Liver (tissue), 8 donors: ENCODE measurements at regions not wholly inside any gene's neighbourhood (a gene's known extent, or its start where the extent isn't known, plus 50 kb on each side); places are given as distances from the start of the nearest gene placed in this dataset.
"Not testable (repeated sequence)": the region's sequence is repeated elsewhere in the genome, so short reads cannot be mapped to it uniquely, and the experiment has no call there.

Source experiments
- DNase-seq: peaks from one replicate; pipeline ENCODE4 v3.0.0-alpha.2; 2017; ENCODE audit warnings: low spot score
- H3K27ac ChIP-seq, 2 donors: one replicate each; pipeline ENCODE4 v1.7.0; 2013; ENCODE audit warnings: inconsistent platforms in 2 of 2, low read length in 2 of 2, control low read depth in 1 of 2, low read depth in 1 of 2, mild to moderate bottlenecking in 1 of 2
- H3K27me3 ChIP-seq, 4 donors: one replicate each; pipeline versions ENCODE4 v1.6.1 to v1.7.0; 2013; ENCODE audit warnings: low read length in 3 of 4, inconsistent platforms in 1 of 4, mild to moderate bottlenecking in 1 of 4, moderate library complexity in 1 of 4; ENCODE audit not compliant: control insufficient read depth in 4 of 4, insufficient read depth in 4 of 4
- H3K36me3 ChIP-seq, 4 donors: one replicate each; pipeline versions ENCODE4 v1.6.1 to v1.7.0; 2013; ENCODE audit warnings: low read length in 3 of 4, mild to moderate bottlenecking in 3 of 4, low read depth in 1 of 4, moderate library complexity in 1 of 4; ENCODE audit not compliant: control insufficient read depth in 4 of 4, insufficient read depth in 3 of 4
- H3K4me1 ChIP-seq, 4 donors: one replicate each; pipeline versions ENCODE4 v1.6.1 to v1.7.0; 2013; ENCODE audit warnings: low read length in 3 of 4, mild to moderate bottlenecking in 3 of 4, moderate library complexity in 1 of 4; ENCODE audit not compliant: control insufficient read depth in 4 of 4, insufficient read depth in 4 of 4
- H3K4me3 ChIP-seq, 3 donors: one replicate each; pipeline versions ENCODE4 v1.6.1 to v1.7.0; 2013; ENCODE audit warnings: low read length in 3 of 3, control low read depth in 1 of 3, low read depth in 1 of 3, mild to moderate bottlenecking in 1 of 3
- H3K9ac ChIP-seq, 2 donors: one replicate each; pipeline ENCODE4 v1.7.0; 2013; ENCODE audit warnings: low read length in 2 of 2, mild to moderate bottlenecking in 2 of 2, moderate library complexity in 2 of 2, control low read depth in 1 of 2, low read depth in 1 of 2
- H3K9me3 ChIP-seq, 4 donors: one replicate each; pipeline versions ENCODE4 v1.6.1 to v1.7.0; 2013; ENCODE audit warnings: low read length in 3 of 4; ENCODE audit not compliant: control insufficient read depth in 4 of 4
- EGR1 ChIP-seq, 2 donors: IDR thresholded peaks; 2 replicates each; pipeline ENCODE4 v1.6.1; 2016 to 2018; ENCODE audit warnings: antibody characterized with exemption in 2 of 2, low read depth in 2 of 2
- FOXA1 ChIP-seq: IDR thresholded peaks from 2 replicates; pipeline ENCODE4 v1.6.1; 2016; ENCODE audit warnings: antibody characterized with exemption
- FOXA2 ChIP-seq: IDR thresholded peaks from 2 replicates; pipeline ENCODE4 v1.6.1; 2016; ENCODE audit warnings: antibody characterized with exemption
- HNF4A ChIP-seq, 2 donors: conservative IDR thresholded peaks; 2 replicates each; pipeline ENCODE4 v1.6.1; 2016; ENCODE audit warnings: antibody characterized with exemption in 2 of 2, mild to moderate bottlenecking in 2 of 2
- RAD21 ChIP-seq, 2 donors: IDR thresholded peaks; 2 replicates each; pipeline ENCODE4 v1.6.1; 2016; ENCODE audit warnings: antibody characterized with exemption in 2 of 2, mild to moderate bottlenecking in 2 of 2
- RXRA ChIP-seq, 2 donors: IDR thresholded peaks; 2 replicates each; pipeline ENCODE4 v1.6.1; 2017 to 2018; ENCODE audit warnings: antibody characterized with exemption in 2 of 2, mild to moderate bottlenecking in 1 of 2
- SP1 ChIP-seq: IDR thresholded peaks from 2 replicates; pipeline ENCODE4 v1.6.1; 2018; ENCODE audit warnings: antibody characterized with exemption, mild to moderate bottlenecking
- TAF1 ChIP-seq: conservative IDR thresholded peaks from 2 replicates; pipeline ENCODE4 v1.6.1; 2016; ENCODE audit warnings: antibody characterized with exemption, mild to moderate bottlenecking
- YY1 ChIP-seq: IDR thresholded peaks from 2 replicates; pipeline ENCODE4 v1.6.1; 2016; ENCODE audit warnings: antibody characterized with exemption, mild to moderate bottlenecking
- WGBS: extraction: QIAGEN DNeasy Blood & Tissue Kit; methylation state at CpG from one replicate; pipeline ENCODE4 v1.1.7; 2013; 5-methylcytosine and 5-hydroxymethylcytosine counted together
- TF ChIP-seq, protein P1 (sequence below): IDR thresholded peaks from 2 replicates; pipeline ENCODE4 v1.6.1; 2016; ENCODE audit warnings: antibody characterized with exemption
- TF ChIP-seq, protein P2 (sequence below): IDR thresholded peaks from 2 replicates; pipeline ENCODE4 v1.6.1; 2016; ENCODE audit warnings: antibody characterized with exemption
- TF ChIP-seq, protein P3 (sequence below): IDR thresholded peaks from 2 replicates; pipeline ENCODE4 v1.6.1; 2016; ENCODE audit warnings: antibody characterized with exemption, mild to moderate bottlenecking
- TF ChIP-seq, protein P4 (sequence below): fragments of 150-350 bp; IDR thresholded peaks from 2 replicates; pipeline ENCODE4 v1.5.1; 2017; ENCODE audit warnings: improper control_type of control experiment, low read depth, low read length; ENCODE audit not compliant: missing input control
- donor health status: healthy.
- donor health status: healthy.
- donor health status: healthy.
- donor health status: healthy.
- donor health status: healthy.

DNA sequence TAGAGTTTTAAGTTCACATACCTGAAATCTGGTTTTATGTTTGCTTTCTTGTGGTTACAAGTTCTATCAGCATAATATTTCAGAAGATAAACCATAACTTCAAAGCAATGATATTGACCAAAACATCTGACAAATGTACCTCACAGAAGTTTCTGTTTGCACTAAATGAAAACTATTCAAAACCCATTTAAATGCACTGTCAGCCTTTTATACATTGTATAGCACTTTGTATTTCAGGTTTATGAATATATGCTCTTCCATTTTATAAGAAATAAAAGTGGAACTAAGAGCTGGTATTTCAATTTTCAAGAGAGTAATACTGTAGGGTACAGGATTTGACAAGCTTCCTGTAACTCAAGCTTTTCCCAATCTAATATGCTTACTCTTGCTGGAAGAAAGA, 388.6 kb upstream of the MBL2 start (continued):
- TF ChIP-seq, protein P1, sequence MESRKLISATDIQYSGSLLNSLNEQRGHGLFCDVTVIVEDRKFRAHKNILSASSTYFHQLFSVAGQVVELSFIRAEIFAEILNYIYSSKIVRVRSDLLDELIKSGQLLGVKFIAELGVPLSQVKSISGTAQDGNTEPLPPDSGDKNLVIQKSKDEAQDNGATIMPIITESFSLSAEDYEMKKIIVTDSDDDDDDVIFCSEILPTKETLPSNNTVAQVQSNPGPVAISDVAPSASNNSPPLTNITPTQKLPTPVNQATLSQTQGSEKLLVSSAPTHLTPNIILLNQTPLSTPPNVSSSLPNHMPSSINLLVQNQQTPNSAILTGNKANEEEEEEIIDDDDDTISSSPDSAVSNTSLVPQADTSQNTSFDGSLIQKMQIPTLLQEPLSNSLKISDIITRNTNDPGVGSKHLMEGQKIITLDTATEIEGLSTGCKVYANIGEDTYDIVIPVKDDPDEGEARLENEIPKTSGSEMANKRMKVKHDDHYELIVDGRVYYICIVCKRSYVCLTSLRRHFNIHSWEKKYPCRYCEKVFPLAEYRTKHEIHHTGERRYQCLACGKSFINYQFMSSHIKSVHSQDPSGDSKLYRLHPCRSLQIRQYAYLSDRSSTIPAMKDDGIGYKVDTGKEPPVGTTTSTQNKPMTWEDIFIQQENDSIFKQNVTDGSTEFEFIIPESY, result no peak
- TF ChIP-seq SP1 (no peak), RAD21 (IDR thresholded peaks at IDR 0.05) (no peak)

DNA sequence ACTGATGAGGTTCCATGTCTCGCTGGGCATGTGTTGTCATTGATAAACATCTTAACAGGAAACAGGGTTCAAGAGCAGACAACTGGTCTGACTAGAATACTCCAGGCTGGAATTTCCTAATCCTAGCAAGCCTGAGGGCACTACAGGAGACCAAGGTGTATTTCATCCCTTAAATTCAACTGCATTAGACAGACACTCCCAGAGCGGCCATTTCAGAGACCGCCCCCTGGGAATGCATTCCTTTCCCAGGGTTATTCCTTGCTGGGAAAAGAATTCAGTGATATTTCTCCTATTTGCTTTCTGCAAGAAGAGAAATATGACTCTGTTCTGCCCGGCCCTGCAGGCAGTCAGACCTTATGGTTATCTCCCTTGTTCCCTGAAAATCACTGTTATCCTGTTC, 383.1 kb upstream of the MBL2 start:
- not testable (repeated sequence) for H3K27me3 ChIP-seq, DNase-seq, H3K36me3 ChIP-seq, H3K4me3 ChIP-seq, H3K27ac ChIP-seq, H3K9me3 ChIP-seq, H3K9ac ChIP-seq, H3K4me1 ChIP-seq
- 93% methylated on average over 4 of the region's 4 CpGs for WGBS

DNA sequence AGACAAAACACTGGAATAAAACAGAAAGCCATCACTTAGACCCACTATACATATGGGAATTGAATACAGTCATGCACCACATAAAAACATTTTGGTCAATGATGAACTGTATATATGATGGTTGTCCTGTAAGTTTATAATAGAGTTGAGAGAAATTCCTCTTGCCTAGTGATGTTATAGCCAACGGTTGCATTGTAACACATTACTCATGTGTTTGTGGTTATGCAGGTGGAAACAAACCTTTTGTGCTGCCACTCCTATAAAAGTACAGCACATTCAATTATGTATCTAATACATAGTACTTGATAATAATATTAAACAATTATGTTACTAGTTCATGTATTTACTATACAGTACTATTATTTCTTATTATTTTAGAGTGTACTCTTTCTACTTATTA, 381.2 kb upstream of the MBL2 start:
- 93% methylated on average over 1 of the region's 1 CpG for WGBS
- DNase-seq, result no peak
- Histone ChIP-seq H3K27me3 (no peaks in the 10 kb centered on the region), H3K4me3 (no peak overlapping the region), H3K4me1 (no peaks in the 10 kb centered on the region), H3K9ac (no peak overlapping the region), H3K9me3 (no peaks in the 10 kb centered on the region), H3K27ac (no peak overlapping the region), H3K36me3 (no peaks in the 10 kb centered on the region)
- TF ChIP-seq RAD21 (IDR thresholded peaks at IDR 0.05) (no peak), FOXA1 (no peak), FOXA2 (no peak), YY1 (no peak), EGR1 (IDR thresholded peaks at IDR 0.05; ENCODE audit: low read depth in 2 of 2) (no peak), TAF1 (no peak), HNF4A (conservative IDR thresholded peaks at IDR 0.05) (no peak)

DNA sequence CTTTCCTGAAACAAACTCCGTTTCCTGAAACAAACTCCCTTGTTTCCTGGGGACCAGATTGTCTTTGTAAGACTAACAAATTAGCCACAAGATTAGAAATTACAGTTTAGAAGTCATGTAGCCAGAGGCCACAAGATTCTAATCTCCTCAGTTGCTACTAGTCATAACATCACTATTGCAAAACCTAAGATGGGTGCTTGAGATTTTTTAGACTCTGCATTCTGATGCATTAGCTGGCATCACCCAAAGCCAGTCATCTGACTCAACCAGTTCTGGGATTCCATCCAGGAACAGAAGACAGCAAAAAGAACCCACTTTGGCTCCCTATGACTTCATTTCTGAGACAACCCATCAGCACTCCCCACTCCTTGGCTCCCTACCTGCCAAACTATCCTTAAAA, 367.9 kb upstream of the MBL2 start:
- Histone ChIP-seq H3K9ac (no peak overlapping the region), H3K27ac (no peak overlapping the region), H3K36me3 (no peaks in the 10 kb centered on the region), H3K27me3 (no peaks in the 10 kb centered on the region), H3K9me3 (no peaks in the 10 kb centered on the region), H3K4me1 (peaks cover 0 to 3% (median 0%) of the 10 kb centered on the region in 4 donors), H3K4me3 (no peak overlapping the region)
- 67% methylated on average over 1 of the region's 1 CpG for WGBS
- TF ChIP-seq EGR1 (IDR thresholded peaks at IDR 0.05; ENCODE audit: low read depth in 2 of 2), result no peak
- TF ChIP-seq, protein P2, sequence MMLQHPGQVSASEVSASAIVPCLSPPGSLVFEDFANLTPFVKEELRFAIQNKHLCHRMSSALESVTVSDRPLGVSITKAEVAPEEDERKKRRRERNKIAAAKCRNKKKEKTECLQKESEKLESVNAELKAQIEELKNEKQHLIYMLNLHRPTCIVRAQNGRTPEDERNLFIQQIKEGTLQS, result no peak
- TF ChIP-seq, protein P3, sequence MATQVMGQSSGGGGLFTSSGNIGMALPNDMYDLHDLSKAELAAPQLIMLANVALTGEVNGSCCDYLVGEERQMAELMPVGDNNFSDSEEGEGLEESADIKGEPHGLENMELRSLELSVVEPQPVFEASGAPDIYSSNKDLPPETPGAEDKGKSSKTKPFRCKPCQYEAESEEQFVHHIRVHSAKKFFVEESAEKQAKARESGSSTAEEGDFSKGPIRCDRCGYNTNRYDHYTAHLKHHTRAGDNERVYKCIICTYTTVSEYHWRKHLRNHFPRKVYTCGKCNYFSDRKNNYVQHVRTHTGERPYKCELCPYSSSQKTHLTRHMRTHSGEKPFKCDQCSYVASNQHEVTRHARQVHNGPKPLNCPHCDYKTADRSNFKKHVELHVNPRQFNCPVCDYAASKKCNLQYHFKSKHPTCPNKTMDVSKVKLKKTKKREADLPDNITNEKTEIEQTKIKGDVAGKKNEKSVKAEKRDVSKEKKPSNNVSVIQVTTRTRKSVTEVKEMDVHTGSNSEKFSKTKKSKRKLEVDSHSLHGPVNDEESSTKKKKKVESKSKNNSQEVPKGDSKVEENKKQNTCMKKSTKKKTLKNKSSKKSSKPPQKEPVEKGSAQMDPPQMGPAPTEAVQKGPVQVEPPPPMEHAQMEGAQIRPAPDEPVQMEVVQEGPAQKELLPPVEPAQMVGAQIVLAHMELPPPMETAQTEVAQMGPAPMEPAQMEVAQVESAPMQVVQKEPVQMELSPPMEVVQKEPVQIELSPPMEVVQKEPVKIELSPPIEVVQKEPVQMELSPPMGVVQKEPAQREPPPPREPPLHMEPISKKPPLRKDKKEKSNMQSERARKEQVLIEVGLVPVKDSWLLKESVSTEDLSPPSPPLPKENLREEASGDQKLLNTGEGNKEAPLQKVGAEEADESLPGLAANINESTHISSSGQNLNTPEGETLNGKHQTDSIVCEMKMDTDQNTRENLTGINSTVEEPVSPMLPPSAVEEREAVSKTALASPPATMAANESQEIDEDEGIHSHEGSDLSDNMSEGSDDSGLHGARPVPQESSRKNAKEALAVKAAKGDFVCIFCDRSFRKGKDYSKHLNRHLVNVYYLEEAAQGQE, result no peak
- TF ChIP-seq, protein P1, result no peak
- no peak for TF ChIP-seq YY1
- TF ChIP-seq, protein P4, sequence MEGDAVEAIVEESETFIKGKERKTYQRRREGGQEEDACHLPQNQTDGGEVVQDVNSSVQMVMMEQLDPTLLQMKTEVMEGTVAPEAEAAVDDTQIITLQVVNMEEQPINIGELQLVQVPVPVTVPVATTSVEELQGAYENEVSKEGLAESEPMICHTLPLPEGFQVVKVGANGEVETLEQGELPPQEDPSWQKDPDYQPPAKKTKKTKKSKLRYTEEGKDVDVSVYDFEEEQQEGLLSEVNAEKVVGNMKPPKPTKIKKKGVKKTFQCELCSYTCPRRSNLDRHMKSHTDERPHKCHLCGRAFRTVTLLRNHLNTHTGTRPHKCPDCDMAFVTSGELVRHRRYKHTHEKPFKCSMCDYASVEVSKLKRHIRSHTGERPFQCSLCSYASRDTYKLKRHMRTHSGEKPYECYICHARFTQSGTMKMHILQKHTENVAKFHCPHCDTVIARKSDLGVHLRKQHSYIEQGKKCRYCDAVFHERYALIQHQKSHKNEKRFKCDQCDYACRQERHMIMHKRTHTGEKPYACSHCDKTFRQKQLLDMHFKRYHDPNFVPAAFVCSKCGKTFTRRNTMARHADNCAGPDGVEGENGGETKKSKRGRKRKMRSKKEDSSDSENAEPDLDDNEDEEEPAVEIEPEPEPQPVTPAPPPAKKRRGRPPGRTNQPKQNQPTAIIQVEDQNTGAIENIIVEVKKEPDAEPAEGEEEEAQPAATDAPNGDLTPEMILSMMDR, result no peak
- no peak for TF ChIP-seq RXRA (IDR thresholded peaks at IDR 0.05)
- DNase-seq, result no peak
